PFSK-1 (cell line): ENCODE measurements at regions not wholly inside any gene's neighbourhood (a gene's known extent, or its start where the extent isn't known, plus 50 kb on each side); places are given as distances from the start of the nearest gene placed in this dataset.

Source experiments
- FOXP2 ChIP-seq: optimal IDR thresholded peaks from 2 replicates; pipeline ENCODE3; 2011; ENCODE audit warnings: borderline replicate concordance, control low read depth, inconsistent platforms; ENCODE audit not compliant: insufficient read depth; ENCODE audit errors: extremely low read length, extremely low read depth
- POLR2AphosphoS5 ChIP-seq: IDR thresholded peaks from 2 replicates; pipeline ENCODE4 v1.6.1; 2012; ENCODE audit warnings: low read depth, mild to moderate bottlenecking, control low read depth, low read length, moderate library complexity
- REST ChIP-seq, 2 experiments: IDR thresholded peaks; 2 replicates each; pipeline versions ENCODE4 v1.6.1 to v1.8.0; 2011 to 2012; ENCODE audit warnings: low read depth in 2 of 2, low read length in 2 of 2, control low read depth in 1 of 2, inconsistent platforms in 1 of 2, mild to moderate bottlenecking in 1 of 2, moderate library complexity in 1 of 2; ENCODE audit not compliant: insufficient read depth in 1 of 2
- SIN3A ChIP-seq: IDR thresholded peaks from 2 replicates; pipeline ENCODE4 v1.6.1; 2012; ENCODE audit warnings: mild to moderate bottlenecking, low read length, moderate library complexity, borderline replicate concordance; ENCODE audit not compliant: insufficient read depth
- TAF1 ChIP-seq: IDR thresholded peaks from 2 replicates; pipeline ENCODE4 v1.6.1; 2012; ENCODE audit warnings: low read length, control low read depth, borderline replicate concordance; ENCODE audit not compliant: insufficient read depth

GRCh38 chr12:18827913-18828312 lies 90.0 kb downstream of the CAPZA3 start:
- no peak for TF ChIP-seq POLR2AphosphoS5
- no peak for TF ChIP-seq SIN3A
- no peak for TF ChIP-seq FOXP2
- no peak for TF ChIP-seq REST (IDR thresholded peaks at IDR 0.05; ENCODE audit: insufficient read depth in 1 of 2, low read depth in 2 of 2, low read length in 2 of 2)
- no peak for TF ChIP-seq TAF1

DNA sequence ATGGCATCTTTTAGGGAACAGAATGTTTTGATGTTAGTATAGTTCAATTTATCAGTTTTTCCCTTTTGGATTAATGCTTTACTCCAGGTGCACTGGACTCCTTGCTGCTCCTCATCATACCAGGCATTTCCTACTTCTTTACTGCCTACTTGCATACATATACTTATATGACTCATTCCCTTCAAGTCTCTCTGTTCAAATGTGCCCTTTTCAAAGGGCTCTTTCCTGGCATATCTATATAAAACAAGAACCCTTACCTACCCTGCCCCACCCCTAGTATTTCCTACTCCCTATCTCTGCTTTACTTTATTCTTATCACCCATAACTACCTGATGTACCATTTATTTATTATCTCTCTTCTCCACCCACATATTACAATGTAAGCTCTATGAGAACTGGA lies 90.6 kb downstream of the CAPZA3 start:
- TF ChIP-seq POLR2AphosphoS5 (no peak), FOXP2 (no peak), TAF1 (no peak), SIN3A (no peak), REST (IDR thresholded peaks at IDR 0.05; ENCODE audit: insufficient read depth in 1 of 2, low read depth in 2 of 2, low read length in 2 of 2) (no peak)

- TF ChIP-seq REST (IDR thresholded peaks at IDR 0.05; ENCODE audit: insufficient read depth in 1 of 2, low read depth in 2 of 2, low read length in 2 of 2) = no peak
- no peak for TF ChIP-seq FOXP2
- no peak for TF ChIP-seq SIN3A
- TF ChIP-seq POLR2AphosphoS5 = no peak
- TF ChIP-seq TAF1 = no peak
Observed at GRCh38 chr12:18828987-18829386, 91.1 kb downstream of the CAPZA3 start.

DNA sequence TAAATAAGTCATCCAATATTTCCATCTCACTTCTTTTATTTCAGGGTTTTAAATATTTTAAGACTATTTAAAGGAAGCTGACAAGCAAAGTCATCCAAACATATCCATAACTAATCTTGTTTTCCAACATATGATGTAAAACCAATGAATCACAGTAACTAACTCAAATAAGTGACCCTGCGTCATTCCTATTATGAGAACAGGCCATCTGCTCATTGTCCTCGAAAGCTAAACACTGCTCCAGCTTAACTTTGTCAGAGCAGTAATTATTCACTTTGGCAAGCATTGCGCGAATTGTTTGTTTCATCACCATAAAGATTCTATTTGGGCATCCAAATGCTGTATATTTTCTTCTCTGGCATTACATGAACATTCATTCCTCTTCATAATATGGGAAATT lies 99.1 kb downstream of the CAPZA3 start:
- TF ChIP-seq REST (IDR thresholded peaks at IDR 0.05; ENCODE audit: insufficient read depth in 1 of 2, low read depth in 2 of 2, low read length in 2 of 2) (no peak), FOXP2 (no peak), SIN3A (no peak), TAF1 (no peak), POLR2AphosphoS5 (no peak)

DNA sequence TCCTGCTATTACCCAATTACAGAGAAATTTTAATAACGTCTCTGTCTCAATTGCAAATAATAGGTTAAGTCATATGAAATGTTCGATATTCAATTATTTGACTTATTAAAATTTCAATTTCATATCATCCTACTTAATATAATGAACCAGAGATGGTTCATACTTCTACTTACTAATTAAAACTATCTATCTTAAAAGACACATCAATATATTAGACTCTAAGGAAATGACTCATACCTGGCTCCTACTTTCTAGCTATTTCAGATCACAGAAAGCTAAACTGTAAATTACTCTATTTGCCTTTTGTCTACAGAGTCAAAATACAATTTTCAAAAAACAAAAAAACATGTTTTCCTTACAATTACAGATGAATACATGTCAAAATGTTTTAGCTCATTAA lies 99.6 kb downstream of the CAPZA3 start:
- no peak for TF ChIP-seq FOXP2
- no peak for TF ChIP-seq TAF1
- no peak for TF ChIP-seq SIN3A
- no peak for TF ChIP-seq POLR2AphosphoS5
- no peak for TF ChIP-seq REST (IDR thresholded peaks at IDR 0.05; ENCODE audit: insufficient read depth in 1 of 2, low read depth in 2 of 2, low read length in 2 of 2)
